SJSA1 (cell line): ENCODE measurements at regions not wholly inside any gene's neighbourhood (a gene's known extent, or its start where the extent isn't known, plus 50 kb on each side); places are given as distances from the start of the nearest gene placed in this dataset.
"Not testable (repeated sequence)": the region's sequence is repeated elsewhere in the genome, so short reads cannot be mapped to it uniquely, and the experiment has no call there.

Experiments used
- DNase-seq, 2 experiments: peaks; one replicate each; pipeline ENCODE4 v3.0.0-alpha.2; 2015 to 2020; ENCODE audit warnings: low spot score in 2 of 2, low read depth in 1 of 2
- H3K27ac ChIP-seq: fragments of 250-450 bp; sonication (Bioruptor Pico); 2 replicates; pipeline ENCODE4 v1.5.1; 2020; ENCODE audit warnings: mild to moderate bottlenecking, moderate library complexity
- H3K27me3 ChIP-seq: fragments of 250-450 bp; sonication (Bioruptor Pico); replicated peaks from 2 replicates; pipeline ENCODE4 v1.5.1; 2020; ENCODE audit warnings: mild to moderate bottlenecking, moderate library complexity
- H3K36me3 ChIP-seq: fragments of 250-450 bp; sonication (Bioruptor Pico); 2 replicates; pipeline ENCODE4 v1.5.1; 2020; ENCODE audit warnings: mild to moderate bottlenecking
- H3K4me1 ChIP-seq: fragments of 250-450 bp; sonication (Bioruptor Pico); replicated peaks from 2 replicates; pipeline ENCODE4 v1.6.1; 2021; ENCODE audit warnings: mild to moderate bottlenecking
- H3K4me3 ChIP-seq: fragments of 250-450 bp; sonication (Bioruptor Pico); 2 replicates; pipeline ENCODE4 v1.5.1; 2020; ENCODE audit warnings: mild to moderate bottlenecking
- H3K9me3 ChIP-seq: fragments of 250-450 bp; sonication (Bioruptor Pico); replicated peaks from 2 replicates; pipeline ENCODE4 v1.5.1; 2020; ENCODE audit warnings: mild to moderate bottlenecking

GRCh38 chr22:49005557-49005956 is 822.1 kb downstream of the BRD1 start:
- no peak for DNase-seq
- Histone ChIP-seq H3K4me3 (no peak overlapping the region), H3K27me3 (no peaks in the 10 kb centered on the region), H3K9me3 (no peaks in the 10 kb centered on the region; the same call in 1 of the 2 replicates), H3K36me3 (no peaks in the 10 kb centered on the region), H3K27ac (no peak overlapping the region), H3K4me1 (no peaks in the 10 kb centered on the region)

- H3K27ac ChIP-seq: no peak overlapping the region
These were observed 822.9 kb downstream of the BRD1 start for GRCh38 chr22:49004484-49005399.

GRCh38 chr22:48997605-48998004 is 830.1 kb downstream of the BRD1 start:
- not testable (repeated sequence) for H3K27ac ChIP-seq, H3K4me1 ChIP-seq, DNase-seq, H3K27me3 ChIP-seq, H3K36me3 ChIP-seq, H3K4me3 ChIP-seq, H3K9me3 ChIP-seq

More at GRCh38 chr22:49004484-49005399, 822.9 kb downstream of the BRD1 start:
- Histone ChIP-seq H3K9me3 (no peaks in the 10 kb centered on the region; the same call in 1 of the 2 replicates), H3K4me1 (no peaks in the 10 kb centered on the region), H3K4me3 (no peak overlapping the region), H3K27me3 (no peaks in the 10 kb centered on the region), H3K36me3 (no peaks in the 10 kb centered on the region)
- peak in 1 of 2 experiments; percentile 30 for DNase-seq

GRCh38 chr22:48993655-48994054 is 834.0 kb downstream of the BRD1 start:
- Histone ChIP-seq H3K27me3 (no peaks in the 10 kb centered on the region; the same call in 1 of the 2 replicates), H3K27ac (no peak overlapping the region), H3K36me3 (no peaks in the 10 kb centered on the region), H3K4me3 (no peak overlapping the region), H3K9me3 (no peaks in the 10 kb centered on the region; the same call in 1 of the 2 replicates), H3K4me1 (no peaks in the 10 kb centered on the region)
- no peak for DNase-seq

- H3K36me3 ChIP-seq: no peaks in the 10 kb centered on the region
- no peaks in the 10 kb centered on the region for H3K27me3 ChIP-seq
- H3K4me1 ChIP-seq: no peaks in the 10 kb centered on the region
- no peak for DNase-seq
- no peak overlapping the region for H3K4me3 ChIP-seq
- H3K9me3 ChIP-seq: no peaks in the 10 kb centered on the region
- no peak overlapping the region for H3K27ac ChIP-seq
These were observed 843.0 kb downstream of the BRD1 start for GRCh38 chr22:48984639-48985038.

GRCh38 chr22:48982321-48982905 is 845.3 kb downstream of the BRD1 start:
- H3K4me3 ChIP-seq: no peak overlapping the region
- H3K4me1 ChIP-seq: no peaks in the 10 kb centered on the region
- H3K27ac ChIP-seq: no peak overlapping the region
- no peaks in the 10 kb centered on the region for H3K27me3 ChIP-seq
- H3K36me3 ChIP-seq: no peaks in the 10 kb centered on the region
- H3K9me3 ChIP-seq: no peaks in the 10 kb centered on the region
- no peak for DNase-seq

GRCh38 chr22:48981371-48982061 is 846.2 kb downstream of the BRD1 start:
- Histone ChIP-seq H3K4me3 (no peak overlapping the region), H3K27me3 (no peaks in the 10 kb centered on the region), H3K36me3 (no peaks in the 10 kb centered on the region), H3K27ac (no peak overlapping the region), H3K4me1 (no peaks in the 10 kb centered on the region), H3K9me3 (no peaks in the 10 kb centered on the region)
- no peak for DNase-seq

- no peaks in the 10 kb centered on the region for H3K36me3 ChIP-seq
- H3K27me3 ChIP-seq: no peaks in the 10 kb centered on the region
- H3K4me1 ChIP-seq: no peaks in the 10 kb centered on the region
- no peak for DNase-seq
- H3K9me3 ChIP-seq: no peaks in the 10 kb centered on the region
- H3K4me3 ChIP-seq: no peak overlapping the region
- no peak overlapping the region for H3K27ac ChIP-seq
These were observed 846.8 kb downstream of the BRD1 start for GRCh38 chr22:48980918-48981317.

- H3K4me1 ChIP-seq: no peaks in the 10 kb centered on the region
- H3K36me3 ChIP-seq: no peaks in the 10 kb centered on the region
- H3K4me3 ChIP-seq: no peak overlapping the region
- DNase-seq: no peak
- no peaks in the 10 kb centered on the region for H3K9me3 ChIP-seq
- no peak overlapping the region for H3K27ac ChIP-seq
- no peaks in the 10 kb centered on the region for H3K27me3 ChIP-seq
These were observed 847.3 kb downstream of the BRD1 start for GRCh38 chr22:48980409-48980808.

- no peak overlapping the region for H3K27ac ChIP-seq
- H3K36me3 ChIP-seq: no peaks in the 10 kb centered on the region
- no peak for DNase-seq
- H3K4me3 ChIP-seq: no peak overlapping the region
- no peaks in the 10 kb centered on the region for H3K9me3 ChIP-seq
- no peaks in the 10 kb centered on the region for H3K27me3 ChIP-seq
- no peaks in the 10 kb centered on the region for H3K4me1 ChIP-seq
These were observed 848.2 kb downstream of the BRD1 start for GRCh38 chr22:48979482-48979881.

GRCh38 chr22:48976556-48977535 is 850.8 kb downstream of the BRD1 start:
- DNase-seq: no peak
- Histone ChIP-seq H3K27ac (no peak overlapping the region), H3K4me1 (no peaks in the 10 kb centered on the region), H3K9me3 (no peaks in the 10 kb centered on the region), H3K36me3 (no peaks in the 10 kb centered on the region), H3K4me3 (no peak overlapping the region), H3K27me3 (no peaks in the 10 kb centered on the region)

GRCh38 chr22:48975886-48976285 is 851.8 kb downstream of the BRD1 start:
- no peak overlapping the region for H3K27ac ChIP-seq
- H3K27me3 ChIP-seq: no peaks in the 10 kb centered on the region
- H3K36me3 ChIP-seq: no peaks in the 10 kb centered on the region
- no peak for DNase-seq
- no peak overlapping the region for H3K4me3 ChIP-seq
- H3K9me3 ChIP-seq: peaks cover 4% of the 10 kb centered on the region
- no peaks in the 10 kb centered on the region for H3K4me1 ChIP-seq

GRCh38 chr22:48975316-48975741 is 852.3 kb downstream of the BRD1 start:
- no peak for DNase-seq
- Histone ChIP-seq H3K4me1 (no peaks in the 10 kb centered on the region), H3K36me3 (no peaks in the 10 kb centered on the region), H3K4me3 (no peak overlapping the region), H3K27ac (no peak overlapping the region), H3K9me3 (peaks cover 4% of the 10 kb centered on the region), H3K27me3 (no peaks in the 10 kb centered on the region)
